Right lobe of liver (tissue), 4 donors: ENCODE measurements at regions not wholly inside any gene's neighbourhood (a gene's known extent, or its start where the extent isn't known, plus 50 kb on each side); places are given as distances from the start of the nearest gene placed in this dataset.

Experiments
- CTCF ChIP-seq, 4 donors: fragments of 200-600 bp in 3 of 4; fragments of 450-650 bp in 1 of 4; IDR thresholded peaks; one replicate each; pipeline versions ENCODE4 v1.5.1 to v1.8.0; 2016 to 2022; ENCODE audit warnings: antibody characterized with exemption in 4 of 4, mild to moderate bottlenecking in 2 of 4
- POLR2A ChIP-seq: fragments of 450-650 bp; IDR thresholded peaks from one replicate; pipeline ENCODE4 v1.6.1; 2017; ENCODE audit warnings: antibody characterized with exemption, mild to moderate bottlenecking
- donor health status: DM: no; HTN: no; CAD: no.
- donor health status: DM: no; HTN: no; CAD: no.
- donor health status: DM: no; HTN: yes; CAD: no.

- TF ChIP-seq CTCF (IDR thresholded peaks at IDR 0.05) (no peak), POLR2A (no peak)
These were observed 1701.3 kb upstream of the PRR20A start for GRCh38 chr13:55439450-55439849.
